BLaER1 treated with 17β-estradiol and CSF1 and Interleukin-3, amounts not matched to agents 10 nM and 100 nM (cell line): ENCODE measurements at regions not wholly inside any gene's neighbourhood (a gene's known extent, or its start where the extent isn't known, plus 50 kb on each side); places are given as distances from the start of the nearest gene placed in this dataset.
"Not testable (repeated sequence)": the region's sequence is repeated elsewhere in the genome, so short reads cannot be mapped to it uniquely, and the experiment has no call there.

ENCODE experiments used
- H3K27ac ChIP-seq, 11 experiments: shearing (Covaris generic); formaldehyde crosslinking; 2 replicates each; pipeline ENCODE4 v1.8.1; 2022
- H3K27me3 ChIP-seq, 11 experiments: shearing (Covaris generic); formaldehyde crosslinking; 2 replicates each; pipeline ENCODE4 v1.8.1; 2022
- H3K36me3 ChIP-seq, 11 experiments: shearing (Covaris generic); formaldehyde crosslinking; 2 replicates each; pipeline ENCODE4 v1.8.1; 2022
- H3K4me1 ChIP-seq, 10 experiments: shearing (Covaris generic); formaldehyde crosslinking; 2 replicates each; pipeline ENCODE4 v1.8.1; 2022
- H3K4me2 ChIP-seq, 11 experiments: shearing (Covaris generic); formaldehyde crosslinking; 2 replicates each; pipeline ENCODE4 v1.8.1; 2022
- H3K4me3 ChIP-seq, 10 experiments: shearing (Covaris generic); formaldehyde crosslinking; 2 replicates each; pipeline ENCODE4 v1.8.1; 2022
- H3K9ac ChIP-seq, 11 experiments: shearing (Covaris generic); formaldehyde crosslinking; 2 replicates each; pipeline ENCODE4 v1.8.1; 2022
- H3K9me3 ChIP-seq, 11 experiments: shearing (Covaris generic); formaldehyde crosslinking; replicated peaks in 1 of 11; 2 replicates each; pipeline ENCODE4 v1.8.1; 2022
- H4K20me1 ChIP-seq, 11 experiments: shearing (Covaris generic); formaldehyde crosslinking; 2 replicates each; pipeline ENCODE4 v1.8.1; 2022
- Cebpa-rat ChIP-seq, 11 experiments: shearing (Covaris generic); IDR thresholded peaks; 2 replicates each; pipeline ENCODE4 v1.8.1; 2022

DNA sequence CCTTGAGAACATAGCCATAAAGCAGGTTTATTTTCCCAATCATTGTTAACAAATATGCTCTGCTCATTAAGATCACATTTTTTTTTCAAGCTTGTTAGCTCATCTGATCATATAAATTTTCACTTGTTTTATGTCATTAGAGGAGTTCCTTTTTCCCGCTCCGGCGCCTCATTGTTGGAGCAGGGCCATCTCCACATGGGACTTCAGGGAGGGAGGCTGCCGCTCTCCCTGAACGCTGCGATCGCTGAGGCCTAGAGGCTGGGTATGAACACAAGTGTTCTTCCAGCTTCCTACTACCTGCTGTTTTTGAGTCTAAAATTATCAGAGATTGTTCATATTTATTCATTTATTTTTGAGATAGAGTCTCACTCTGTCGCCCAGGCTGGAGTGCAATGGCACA, 246.9 kb downstream of the MPDZ start:
- H3K27me3 ChIP-seq, result no peaks in the 10 kb centered on the region
- no peak overlapping the region for H3K4me3 ChIP-seq
- no peaks in the 10 kb centered on the region for H3K9me3 ChIP-seq
- no peak overlapping the region for H3K4me2 ChIP-seq
- no peak overlapping the region for H3K9ac ChIP-seq
- H3K4me1 ChIP-seq, result no peaks in the 10 kb centered on the region
- TF ChIP-seq Cebpa-rat (IDR thresholded peaks at IDR 0.05), result no peak
- no peaks in the 10 kb centered on the region for H3K36me3 ChIP-seq
- no peaks in the 10 kb centered on the region for H4K20me1 ChIP-seq
- H3K27ac ChIP-seq, result no peak overlapping the region

DNA sequence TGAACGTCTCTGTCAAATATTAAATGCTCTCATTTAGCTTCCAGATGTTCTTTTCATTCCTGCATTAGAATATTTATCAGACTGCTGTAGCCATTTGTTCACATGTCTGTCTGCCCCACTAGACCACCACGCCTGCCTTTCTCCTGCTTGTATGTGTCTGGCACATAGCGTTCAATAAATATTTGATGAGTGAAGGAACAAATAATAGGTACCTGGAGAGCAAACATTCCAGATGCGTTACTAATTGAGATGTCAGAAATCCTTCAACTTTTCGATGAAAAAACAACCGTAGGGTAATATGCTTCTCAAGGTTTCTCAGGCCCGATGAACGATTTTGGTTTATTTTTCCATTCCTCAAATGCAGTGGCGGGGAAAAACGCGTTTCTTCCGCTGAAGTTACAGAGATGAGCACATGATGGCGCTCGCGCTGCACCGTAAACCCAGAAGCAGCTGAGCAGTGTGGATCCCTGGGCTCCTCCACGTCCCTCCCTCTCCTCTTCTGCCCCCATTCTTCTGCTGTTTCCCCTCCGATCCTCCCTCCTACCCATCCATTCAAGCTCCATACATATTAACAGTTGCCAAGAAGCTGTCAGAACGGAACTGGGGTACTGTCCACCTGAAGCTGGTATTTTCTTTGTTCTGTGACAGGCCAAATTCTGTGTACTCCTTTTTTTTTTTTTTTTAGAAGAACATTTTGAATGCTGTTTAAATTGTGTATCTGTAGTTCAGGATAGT, 245.4 kb downstream of the MPDZ start:
- H4K20me1 ChIP-seq, result no peaks in the 10 kb centered on the region
- H3K9me3 ChIP-seq, result no peaks in the 10 kb centered on the region
- H3K4me1 ChIP-seq, result no peaks in the 10 kb centered on the region
- H3K9ac ChIP-seq, result no peak overlapping the region
- no peak for TF ChIP-seq Cebpa-rat (IDR thresholded peaks at IDR 0.05)
- H3K27ac ChIP-seq, result no peak overlapping the region
- H3K27me3 ChIP-seq, result no peaks in the 10 kb centered on the region
- H3K4me2 ChIP-seq, result no peak overlapping the region
- H3K4me3 ChIP-seq, result no peak overlapping the region
- no peaks in the 10 kb centered on the region for H3K36me3 ChIP-seq

- Histone ChIP-seq H4K20me1 (no peaks in the 10 kb centered on the region), H3K4me1 (no peaks in the 10 kb centered on the region), H3K4me2 (no peak overlapping the region), H3K27ac (no peak overlapping the region), H3K4me3 (no peak overlapping the region), H3K9me3 (no peaks in the 10 kb centered on the region), H3K9ac (no peak overlapping the region), H3K36me3 (no peaks in the 10 kb centered on the region), H3K27me3 (no peaks in the 10 kb centered on the region)
- TF ChIP-seq Cebpa-rat (IDR thresholded peaks at IDR 0.05), result no peak
Measured at GRCh38 chr9:13034694-13035002, 244.8 kb downstream of the MPDZ start.

- H3K4me1 ChIP-seq, result no peaks in the 10 kb centered on the region
- H3K9ac ChIP-seq, result no peak overlapping the region
- H3K4me2 ChIP-seq, result no peak overlapping the region
- no peaks in the 10 kb centered on the region for H3K27me3 ChIP-seq
- H3K27ac ChIP-seq, result no peak overlapping the region
- no peak overlapping the region for H3K4me3 ChIP-seq
- TF ChIP-seq Cebpa-rat (IDR thresholded peaks at IDR 0.05), result no peak
- no peaks in the 10 kb centered on the region for H3K36me3 ChIP-seq
- no peaks in the 10 kb centered on the region for H3K9me3 ChIP-seq
- H4K20me1 ChIP-seq, result no peaks in the 10 kb centered on the region
Measured at GRCh38 chr9:13035822-13036221, 243.7 kb downstream of the MPDZ start.

DNA sequence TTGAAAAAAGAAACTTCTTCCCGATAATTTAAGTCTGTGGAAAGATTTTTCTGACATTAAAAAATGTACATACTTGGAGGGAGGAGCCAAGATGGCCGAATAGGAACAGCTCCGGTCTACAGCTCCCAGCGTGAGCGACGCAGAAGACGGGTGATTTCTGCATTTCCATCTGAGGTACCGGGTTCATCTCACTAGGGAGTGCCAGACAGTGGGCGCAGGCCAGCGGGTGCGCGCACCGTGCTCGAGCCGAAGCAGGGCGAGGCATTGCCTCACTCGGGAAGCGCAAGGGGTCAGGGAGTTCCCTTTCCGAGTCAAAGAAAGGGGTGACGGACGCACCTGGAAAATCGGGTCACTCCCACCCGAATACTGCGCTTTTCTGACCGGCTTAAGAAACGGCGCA, 241.7 kb downstream of the MPDZ start:
- not testable (repeated sequence) for H3K36me3 ChIP-seq, H3K27ac ChIP-seq, H3K4me2 ChIP-seq, H4K20me1 ChIP-seq, H3K9ac ChIP-seq, H3K9me3 ChIP-seq, H3K27me3 ChIP-seq, H3K4me1 ChIP-seq, H3K4me3 ChIP-seq

- H3K4me3 ChIP-seq, result no peak overlapping the region
- no peak for TF ChIP-seq Cebpa-rat (IDR thresholded peaks at IDR 0.05)
- no peaks in the 10 kb centered on the region for H3K4me1 ChIP-seq
- no peaks in the 10 kb centered on the region for H4K20me1 ChIP-seq
- no peaks in the 10 kb centered on the region for H3K9me3 ChIP-seq
- H3K4me2 ChIP-seq, result no peak overlapping the region
- no peak overlapping the region for H3K27ac ChIP-seq
- H3K9ac ChIP-seq, result no peak overlapping the region
- no peaks in the 10 kb centered on the region for H3K27me3 ChIP-seq
- no peaks in the 10 kb centered on the region for H3K36me3 ChIP-seq
Measured at GRCh38 chr9:13047827-13048587, 231.5 kb downstream of the MPDZ start.

DNA sequence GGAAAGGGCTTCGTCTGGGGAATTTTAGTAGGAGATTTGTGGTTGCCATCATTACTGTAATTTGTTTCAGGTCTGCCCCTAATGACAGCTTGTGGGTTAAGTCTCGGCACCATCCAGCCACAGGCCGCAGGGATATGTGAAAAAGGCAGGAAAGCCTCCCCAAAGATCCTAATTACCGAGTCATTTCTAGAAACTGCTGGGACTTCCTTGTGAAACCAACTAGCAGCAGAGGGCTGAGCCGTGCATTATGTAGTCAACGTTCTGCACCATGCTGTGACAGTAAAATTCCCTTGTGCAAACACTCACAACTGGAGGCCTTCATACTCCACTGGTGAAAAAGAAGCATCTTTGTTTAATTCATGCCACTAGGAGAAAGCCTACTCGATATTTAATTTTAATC, 230.3 kb downstream of the MPDZ start:
- Histone ChIP-seq H3K9ac (no peak overlapping the region), H3K36me3 (no peaks in the 10 kb centered on the region), H3K9me3 (no peaks in the 10 kb centered on the region), H3K4me1 (no peaks in the 10 kb centered on the region), H3K27ac (no peak overlapping the region), H4K20me1 (no peaks in the 10 kb centered on the region), H3K4me2 (no peak overlapping the region), H3K27me3 (no peaks in the 10 kb centered on the region), H3K4me3 (no peak overlapping the region)
- TF ChIP-seq Cebpa-rat (IDR thresholded peaks at IDR 0.05), result no peak

GRCh38 chr9:13053504-13053903, 226.0 kb downstream of the MPDZ start:
- TF ChIP-seq Cebpa-rat (IDR thresholded peaks at IDR 0.05), result no peak

DNA sequence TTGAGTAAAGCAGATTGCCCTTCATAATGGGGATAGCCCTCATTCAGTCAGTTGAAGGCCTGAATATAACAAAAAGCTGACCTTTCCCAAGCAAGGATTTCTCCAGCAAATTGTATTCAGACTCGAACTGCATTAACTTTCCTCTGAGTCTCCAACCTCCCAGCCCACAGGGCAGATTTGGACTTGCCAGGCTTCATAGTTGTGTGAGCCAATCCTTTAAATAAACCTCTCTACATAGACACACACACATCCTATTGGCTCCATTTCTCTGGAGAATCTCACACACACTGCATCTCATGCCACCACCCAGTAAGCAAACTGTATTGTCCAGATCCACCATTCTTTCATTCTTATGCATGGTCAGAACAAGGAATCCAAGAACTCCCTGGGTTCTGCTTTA, 225.1 kb downstream of the MPDZ start:
- no peak overlapping the region for H3K4me3 ChIP-seq
- no peaks in the 10 kb centered on the region for H3K36me3 ChIP-seq
- H3K27me3 ChIP-seq, result no peaks in the 10 kb centered on the region
- TF ChIP-seq Cebpa-rat (IDR thresholded peaks at IDR 0.05), result no peak
- H3K27ac ChIP-seq, result no peak overlapping the region
- no peak overlapping the region for H3K4me2 ChIP-seq
- H3K4me1 ChIP-seq, result no peaks in the 10 kb centered on the region
- no peaks in the 10 kb centered on the region for H3K9me3 ChIP-seq
- no peaks in the 10 kb centered on the region for H4K20me1 ChIP-seq
- no peak overlapping the region for H3K9ac ChIP-seq

More at GRCh38 chr9:13053504-13053903, 226.0 kb downstream of the MPDZ start:
- Histone ChIP-seq H3K9me3 (no peaks in the 10 kb centered on the region), H3K27me3 (no peaks in the 10 kb centered on the region), H3K4me2 (no peak overlapping the region), H3K9ac (no peak overlapping the region), H3K4me3 (no peak overlapping the region), H3K36me3 (no peaks in the 10 kb centered on the region), H4K20me1 (no peaks in the 10 kb centered on the region), H3K4me1 (no peaks in the 10 kb centered on the region), H3K27ac (no peak overlapping the region)
